Kidney epithelial cell (primary cell): ENCODE measurements at regions not wholly inside any gene's neighbourhood (a gene's known extent, or its start where the extent isn't known, plus 50 kb on each side); places are given as distances from the start of the nearest gene placed in this dataset.

Experiments used
- DNase-seq: peaks from one replicate; pipeline ENCODE4 v3.0.0-alpha.2; 2010; ENCODE audit warnings: low read depth
- H3K27me3 ChIP-seq: 2 replicates; pipeline ENCODE4 v1.6.0; 2011; ENCODE audit warnings: low read length; ENCODE audit not compliant: control insufficient read depth, insufficient read depth
- H3K36me3 ChIP-seq: 2 replicates; pipeline ENCODE4 v1.5.1; 2011; ENCODE audit warnings: low read length; ENCODE audit not compliant: control insufficient read depth, insufficient read depth
- H3K4me3 ChIP-seq: 2 replicates; pipeline ENCODE4 v1.5.1; 2011; ENCODE audit warnings: low read depth, mild to moderate bottlenecking, control low read depth, low read length
- CTCF ChIP-seq: IDR thresholded peaks from 2 replicates; pipeline ENCODE4 v1.5.1; 2011; ENCODE audit warnings: mild to moderate bottlenecking, moderate library complexity, low read length, control low read depth, inconsistent platforms; ENCODE audit not compliant: insufficient read depth, poor library complexity, severe bottlenecking

- H3K36me3 ChIP-seq: no peaks in the 10 kb centered on the region
- no peak overlapping the region for H3K4me3 ChIP-seq
- no peaks in the 10 kb centered on the region for H3K27me3 ChIP-seq
- no peak for TF ChIP-seq CTCF
- DNase-seq: no peak
These were observed 187.6 kb downstream of the NHLRC3 start for GRCh38 chr13:39225860-39226259.

- Histone ChIP-seq H3K27me3 (no peaks in the 10 kb centered on the region), H3K4me3 (no peak overlapping the region), H3K36me3 (no peaks in the 10 kb centered on the region)
- TF ChIP-seq CTCF: no peak
- no peak for DNase-seq
These were observed 188.1 kb downstream of the NHLRC3 start for GRCh38 chr13:39226359-39226758.

- no peaks in the 10 kb centered on the region for H3K36me3 ChIP-seq
- no peak for TF ChIP-seq CTCF
- no peak overlapping the region for H3K4me3 ChIP-seq
- no peaks in the 10 kb centered on the region for H3K27me3 ChIP-seq
- no peak for DNase-seq
These were observed 194.2 kb downstream of the NHLRC3 start for GRCh38 chr13:39232401-39232980.

GRCh38 chr13:39232999-39233398, 194.7 kb downstream of the NHLRC3 start:
- no peak for TF ChIP-seq CTCF
- no peaks in the 10 kb centered on the region for H3K27me3 ChIP-seq
- no peaks in the 10 kb centered on the region for H3K36me3 ChIP-seq
- H3K4me3 ChIP-seq: no peak overlapping the region
- no peak for DNase-seq

GRCh38 chr13:39233519-39233918, 195.3 kb downstream of the NHLRC3 start:
- Histone ChIP-seq H3K4me3 (no peak overlapping the region), H3K36me3 (no peaks in the 10 kb centered on the region), H3K27me3 (no peaks in the 10 kb centered on the region)
- no peak for TF ChIP-seq CTCF
- DNase-seq: no peak

GRCh38 chr13:39244561-39245230, 206.4 kb downstream of the NHLRC3 start:
- Histone ChIP-seq H3K36me3 (no peaks in the 10 kb centered on the region), H3K27me3 (no peaks in the 10 kb centered on the region), H3K4me3 (no peak overlapping the region)
- no peak for DNase-seq
- TF ChIP-seq CTCF: no peak
